ENCODE measurements at regions not wholly inside any gene's neighbourhood (a gene's known extent, or its start where the extent isn't known, plus 50 kb on each side); places are given as distances from the start of the nearest gene placed in this dataset.

GRCh38 chr21:16770266-16770665, 742.6 kb upstream of the CXADR start:
- intact Hi-C loops (cut with micrococcal nuclease) = no loop called here
- no peak for TF ChIP-seq CTCF (IDR thresholded peaks at IDR 0.05)
- no peak for DNase-seq
- Mint-ChIP-seq H3K4me1 (ENCODE audit: low read depth) (no peaks in the 10 kb centered on the region), H3K27ac (no peak overlapping the region), H3K27me3 (no peaks in the 10 kb centered on the region), H3K36me3 (ENCODE audit: low read depth) (no peaks in the 10 kb centered on the region), H3K4me3 (no peak overlapping the region), H3K9me3 (peaks cover 1% of the 10 kb centered on the region)
- POLR2A ChIA-PET = no interaction called here
- CTCF ChIA-PET = no interaction called here
- no peak for ATAC-seq

GRCh38 chr21:16773206-16773605, 739.6 kb upstream of the CXADR start:
- no peak for ATAC-seq
- DNase-seq = no peak
- Mint-ChIP-seq H3K36me3 (ENCODE audit: low read depth) (no peaks in the 10 kb centered on the region), H3K4me1 (ENCODE audit: low read depth) (no peaks in the 10 kb centered on the region), H3K4me3 (no peak overlapping the region), H3K27me3 (no peaks in the 10 kb centered on the region), H3K9me3 (peaks cover 1% of the 10 kb centered on the region), H3K27ac (no peak overlapping the region)
- POLR2A ChIA-PET = no interaction called here
- no peak for TF ChIP-seq CTCF (IDR thresholded peaks at IDR 0.05)
- intact Hi-C loops (cut with micrococcal nuclease) = no loop called here
- CTCF ChIA-PET = no interaction called here

DNA sequence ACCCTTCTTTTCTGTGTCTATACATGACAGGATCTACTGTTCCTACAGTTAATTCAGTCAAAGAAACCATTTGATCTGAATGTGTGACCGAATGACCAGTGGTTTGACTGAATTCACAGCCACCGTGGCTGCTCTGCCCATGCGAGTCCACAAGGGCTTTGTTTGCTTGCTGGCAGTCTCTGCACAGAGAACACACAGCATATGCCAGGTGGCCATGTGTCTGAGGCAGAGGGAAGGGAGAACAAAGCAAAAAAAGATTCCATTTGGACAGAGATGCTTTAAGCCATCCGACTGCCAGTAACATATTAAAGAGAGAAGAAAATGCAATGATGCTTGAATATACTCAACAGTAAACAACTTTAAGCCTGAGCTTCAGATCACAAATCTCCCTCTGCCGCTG, 737.8 kb upstream of the CXADR start:
- intact Hi-C loops (cut with micrococcal nuclease) = no loop called here
- Mint-ChIP-seq H3K9me3 (peaks cover 2% of the 10 kb centered on the region), H3K36me3 (ENCODE audit: low read depth) (no peaks in the 10 kb centered on the region), H3K4me1 (ENCODE audit: low read depth) (no peaks in the 10 kb centered on the region), H3K27me3 (no peaks in the 10 kb centered on the region), H3K27ac (no peak overlapping the region), H3K4me3 (no peak overlapping the region)
- POLR2A ChIA-PET = no interaction called here
- CTCF ChIA-PET = no interaction called here
- DNase-seq (no peak), ATAC-seq (no peak)
- no peak for TF ChIP-seq CTCF (IDR thresholded peaks at IDR 0.05)

- peaks cover 6% of the 10 kb centered on the region for H3K9me3 Mint-ChIP-seq
- no peak for DNase-seq
- CTCF ChIA-PET = no interaction called here
- H3K27ac Mint-ChIP-seq = no peak overlapping the region
- POLR2A ChIA-PET = no interaction called here
- no peak overlapping the region for H3K4me3 Mint-ChIP-seq
- H3K36me3 Mint-ChIP-seq (ENCODE audit: low read depth) = no peaks in the 10 kb centered on the region
- no peak for ATAC-seq
- no peaks in the 10 kb centered on the region for H3K4me1 Mint-ChIP-seq (ENCODE audit: low read depth)
- H3K27me3 Mint-ChIP-seq = no peaks in the 10 kb centered on the region
- TF ChIP-seq CTCF (IDR thresholded peaks at IDR 0.05) = no peak
- intact Hi-C loops (cut with micrococcal nuclease) = no loop called here
Measured at GRCh38 chr21:16777041-16777720, 735.7 kb upstream of the CXADR start.

- DNase-seq = no peak
- Mint-ChIP-seq H3K36me3 (ENCODE audit: low read depth) (no peaks in the 10 kb centered on the region), H3K4me3 (no peak overlapping the region), H3K27ac (no peak overlapping the region), H3K9me3 (peaks cover 20% of the 10 kb centered on the region), H3K4me1 (ENCODE audit: low read depth) (no peaks in the 10 kb centered on the region), H3K27me3 (no peaks in the 10 kb centered on the region)
- no peak for TF ChIP-seq CTCF (IDR thresholded peaks at IDR 0.05)
- ATAC-seq = no peak
- CTCF ChIA-PET = no interaction called here
- intact Hi-C loops (cut with micrococcal nuclease) = no loop called here
- POLR2A ChIA-PET = no interaction called here
Measured at GRCh38 chr21:16788584-16788983, 724.3 kb upstream of the CXADR start.
